ENCODE measurements at regions not wholly inside any gene's neighbourhood (a gene's known extent, or its start where the extent isn't known, plus 50 kb on each side); places are given as distances from the start of the nearest gene placed in this dataset.

DNA sequence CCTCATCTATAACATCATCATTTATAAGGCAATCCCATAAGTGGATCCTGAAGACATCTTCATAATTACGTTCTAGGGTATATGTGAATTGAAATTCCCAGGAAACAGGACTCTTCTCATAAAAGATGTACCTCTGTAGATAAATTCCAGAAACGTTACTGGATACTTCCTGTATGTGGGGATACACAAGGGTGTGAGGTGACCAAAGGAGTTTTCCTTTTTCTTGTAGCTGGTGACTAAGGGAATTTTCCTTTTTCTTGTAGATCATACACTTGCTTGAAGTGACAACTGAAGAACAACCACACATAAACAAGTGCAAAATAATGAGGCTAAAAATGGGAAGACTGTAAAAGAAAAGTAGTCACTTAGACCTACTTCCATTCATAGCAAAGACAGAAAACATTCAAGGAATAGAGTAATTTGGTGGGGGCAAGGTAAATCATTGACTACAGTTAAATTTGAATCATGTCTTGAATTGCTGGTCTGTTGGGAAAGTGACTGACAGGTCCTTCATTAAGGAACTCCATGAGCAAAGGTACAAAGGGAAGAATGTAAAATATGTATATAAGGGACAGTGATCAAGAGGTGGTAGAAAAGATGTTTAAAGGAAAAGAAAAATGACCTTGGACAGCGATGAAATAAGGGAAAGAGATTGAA is 53.2 kb upstream of the UBE2E3 start:
- TF ChIP-seq CTCF (IDR thresholded peaks at IDR 0.05; ENCODE audit: borderline replicate concordance, control extremely low read depth, extremely low read depth, insufficient read depth, missing control alignments), result no peak
- in situ Hi-C loops (cut with MboI; ENCODE audit: low sequenced_read_pairs, unreplicated experiment), result no loop called here
- no peak for DNase-seq (ENCODE audit: low spot score)

GRCh38 chr2:180925700-180926099 is 54.7 kb upstream of the UBE2E3 start:
- TF ChIP-seq CTCF (IDR thresholded peaks at IDR 0.05; ENCODE audit: borderline replicate concordance, control extremely low read depth, extremely low read depth, insufficient read depth, missing control alignments), result no peak
- no peak for DNase-seq (ENCODE audit: low spot score)
- in situ Hi-C loops (cut with MboI; ENCODE audit: low sequenced_read_pairs, unreplicated experiment), result no loop called here

GRCh38 chr2:180924063-180924462 is 56.3 kb upstream of the UBE2E3 start:
- no peak for TF ChIP-seq CTCF (IDR thresholded peaks at IDR 0.05; ENCODE audit: borderline replicate concordance, control extremely low read depth, extremely low read depth, insufficient read depth, missing control alignments)
- in situ Hi-C loops (cut with MboI; ENCODE audit: low sequenced_read_pairs, unreplicated experiment), result no loop called here
- no peak for DNase-seq (ENCODE audit: low spot score)

DNA sequence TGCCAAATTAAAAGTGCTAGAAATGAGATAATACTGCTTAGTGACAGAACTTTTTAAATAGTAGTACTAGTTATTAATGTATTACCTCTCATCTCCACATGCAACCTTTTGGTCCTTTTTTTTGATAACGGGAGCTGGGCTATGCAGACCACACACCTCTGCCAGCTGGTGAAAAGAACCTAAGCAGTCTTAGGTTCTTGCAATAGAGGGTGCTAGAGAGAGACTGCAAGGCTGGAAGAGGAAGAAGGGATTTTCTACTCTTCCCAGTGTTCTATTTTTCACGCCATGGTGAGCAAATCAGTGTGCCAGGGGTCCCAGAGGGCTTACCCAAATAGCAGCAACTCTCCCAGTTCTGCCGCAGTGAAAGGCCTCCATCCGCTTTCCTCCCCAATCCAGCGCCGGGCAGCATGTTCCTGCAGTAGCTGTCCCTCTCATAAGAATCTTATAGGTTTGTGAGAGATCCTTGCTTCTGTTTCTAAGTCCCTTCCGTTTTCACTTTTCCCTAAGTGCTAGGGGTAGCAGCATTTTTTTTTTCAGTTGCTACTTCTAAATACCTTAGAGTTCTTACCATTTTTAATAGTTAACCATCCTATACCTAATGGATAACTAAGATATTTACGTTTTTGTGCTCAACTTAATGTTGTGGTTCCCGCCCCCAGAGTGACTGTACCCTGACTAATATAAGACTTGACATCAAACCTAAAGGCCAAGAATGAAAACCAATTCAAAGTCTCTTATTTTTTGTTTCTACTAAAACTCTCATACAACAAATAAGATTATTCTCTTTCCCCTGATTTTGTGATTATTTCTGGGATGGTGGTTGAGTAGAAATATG is 69.4 kb upstream of the UBE2E3 start:
- in situ Hi-C loops (cut with MboI; ENCODE audit: low sequenced_read_pairs, unreplicated experiment), result no loop called here
- no peak for TF ChIP-seq CTCF (IDR thresholded peaks at IDR 0.05; ENCODE audit: borderline replicate concordance, control extremely low read depth, extremely low read depth, insufficient read depth, missing control alignments)
- DNase-seq (ENCODE audit: low spot score), result no peak

GRCh38 chr2:180907731-180908130 is 72.7 kb upstream of the UBE2E3 start:
- in situ Hi-C loops (cut with MboI; ENCODE audit: low sequenced_read_pairs, unreplicated experiment), result no loop called here
- TF ChIP-seq CTCF (IDR thresholded peaks at IDR 0.05; ENCODE audit: borderline replicate concordance, control extremely low read depth, extremely low read depth, insufficient read depth, missing control alignments), result no peak
- DNase-seq (ENCODE audit: low spot score), result no peak

- no peak for TF ChIP-seq CTCF (IDR thresholded peaks at IDR 0.05; ENCODE audit: borderline replicate concordance, control extremely low read depth, extremely low read depth, insufficient read depth, missing control alignments)
These were observed 74.9 kb upstream of the UBE2E3 start for GRCh38 chr2:180905461-180905860.

More at GRCh38 chr2:180905461-180905860, 74.9 kb upstream of the UBE2E3 start:
- DNase-seq (ENCODE audit: low spot score), result no peak
- in situ Hi-C loops (cut with MboI; ENCODE audit: low sequenced_read_pairs, unreplicated experiment), result no loop called here

Data from GM13976 (cell line).